Fibroblast of lung (primary cell): ENCODE measurements at regions not wholly inside any gene's neighbourhood (a gene's known extent, or its start where the extent isn't known, plus 50 kb on each side); places are given as distances from the start of the nearest gene placed in this dataset.
A peak's percentile ranks its signal among the peaks of the same experiment; 100 is the strongest.

Experiments
- DNase-seq, 2 donors: peaks; one replicate each; pipeline versions ENCODE4 v3.0.0 to v3.0.0-alpha.2; 2010; ENCODE audit warnings: low read depth in 2 of 2
- H2AFZ ChIP-seq: 2 replicates; pipeline ENCODE4 v1.5.1; 2012; ENCODE audit warnings: low read length, control low read depth, inconsistent platforms
- H3K27ac ChIP-seq: 2 replicates; pipeline ENCODE4 v1.5.1; 2011; ENCODE audit warnings: low read length, control low read depth; ENCODE audit not compliant: insufficient read depth
- H3K27me3 ChIP-seq: 2 replicates; pipeline ENCODE4 v1.5.1; 2011; ENCODE audit warnings: mild to moderate bottlenecking, low read length; ENCODE audit not compliant: control insufficient read depth, insufficient read depth
- H3K36me3 ChIP-seq: 2 replicates; pipeline ENCODE4 v1.5.1; 2011; ENCODE audit warnings: low read length; ENCODE audit not compliant: control insufficient read depth, insufficient read depth
- H3K4me1 ChIP-seq: 2 replicates; pipeline ENCODE4 v1.5.1; 2011; ENCODE audit warnings: low read length; ENCODE audit not compliant: control insufficient read depth, insufficient read depth; ENCODE audit errors: extremely low read depth
- H3K4me2 ChIP-seq: 2 replicates; pipeline ENCODE4 v1.5.1; 2011; ENCODE audit warnings: low read length, control low read depth; ENCODE audit not compliant: insufficient read depth; ENCODE audit errors: extremely low read depth
- H3K4me3 ChIP-seq, 4 experiments: fragments of 200-600 bp in 1 of 4; sonication (generic) in 1 of 4; replicated peaks in 1 of 4; 2 replicates each; pipeline ENCODE4 v1.5.1; 2011 to 2016; ENCODE audit warnings: low read length in 4 of 4, low read depth in 3 of 4, mild to moderate bottlenecking in 3 of 4, control low read depth in 2 of 4, inconsistent platforms in 1 of 4, mixed read lengths in 1 of 4; ENCODE audit not compliant: insufficient read depth in 1 of 4; ENCODE audit errors: control extremely low read depth in 1 of 4
- H3K79me2 ChIP-seq: 2 replicates; pipeline ENCODE4 v1.5.1; 2012; ENCODE audit warnings: mild to moderate bottlenecking, low read length, inconsistent platforms; ENCODE audit not compliant: control insufficient read depth, insufficient read depth
- H3K9ac ChIP-seq: 2 replicates; pipeline ENCODE4 v1.5.1; 2011; ENCODE audit warnings: mild to moderate bottlenecking, low read length, control low read depth; ENCODE audit not compliant: insufficient read depth
- H3K9me3 ChIP-seq: 2 replicates; pipeline ENCODE4 v1.5.1; 2012; ENCODE audit warnings: low read depth, low read length; ENCODE audit not compliant: control insufficient read depth, insufficient read depth
- H4K20me1 ChIP-seq: 2 replicates; pipeline ENCODE4 v1.5.1; 2011; ENCODE audit warnings: low read length; ENCODE audit not compliant: control insufficient read depth, insufficient read depth; ENCODE audit errors: extremely low read depth
- EZH2 ChIP-seq: IDR thresholded peaks from 2 replicates; pipeline ENCODE4 v1.5.1; 2012; ENCODE audit warnings: low read length, control low read depth, mild to moderate bottlenecking; ENCODE audit errors: missing control alignments
- TF ChIP-seq, protein P1 (sequence below), 2 donors: IDR thresholded peaks in 1 of 2; conservative IDR thresholded peaks in 1 of 2; 1 replicate in 1 of 2; 2 replicates in 1 of 2; pipeline ENCODE4 v1.5.1; 2011 to 2012; ENCODE audit warnings: low read length in 2 of 2, control low read depth in 1 of 2, inconsistent platforms in 1 of 2, low read depth in 1 of 2, mild to moderate bottlenecking in 1 of 2

- Histone ChIP-seq H3K4me3 (no peak overlapping the region), H3K27me3 (no peaks in the 10 kb centered on the region), H2AFZ (no peak overlapping the region), H3K4me2 (no peak overlapping the region), H3K36me3 (no peaks in the 10 kb centered on the region), H3K79me2 (no peaks in the 10 kb centered on the region), H3K9ac (no peak overlapping the region), H3K9me3 (no peaks in the 10 kb centered on the region), H3K27ac (no peak overlapping the region), H3K4me1 (no peaks in the 10 kb centered on the region), H4K20me1 (no peaks in the 10 kb centered on the region)
- DNase-seq, result no peak
- TF ChIP-seq EZH2, result no peak
- TF ChIP-seq, protein P1, sequence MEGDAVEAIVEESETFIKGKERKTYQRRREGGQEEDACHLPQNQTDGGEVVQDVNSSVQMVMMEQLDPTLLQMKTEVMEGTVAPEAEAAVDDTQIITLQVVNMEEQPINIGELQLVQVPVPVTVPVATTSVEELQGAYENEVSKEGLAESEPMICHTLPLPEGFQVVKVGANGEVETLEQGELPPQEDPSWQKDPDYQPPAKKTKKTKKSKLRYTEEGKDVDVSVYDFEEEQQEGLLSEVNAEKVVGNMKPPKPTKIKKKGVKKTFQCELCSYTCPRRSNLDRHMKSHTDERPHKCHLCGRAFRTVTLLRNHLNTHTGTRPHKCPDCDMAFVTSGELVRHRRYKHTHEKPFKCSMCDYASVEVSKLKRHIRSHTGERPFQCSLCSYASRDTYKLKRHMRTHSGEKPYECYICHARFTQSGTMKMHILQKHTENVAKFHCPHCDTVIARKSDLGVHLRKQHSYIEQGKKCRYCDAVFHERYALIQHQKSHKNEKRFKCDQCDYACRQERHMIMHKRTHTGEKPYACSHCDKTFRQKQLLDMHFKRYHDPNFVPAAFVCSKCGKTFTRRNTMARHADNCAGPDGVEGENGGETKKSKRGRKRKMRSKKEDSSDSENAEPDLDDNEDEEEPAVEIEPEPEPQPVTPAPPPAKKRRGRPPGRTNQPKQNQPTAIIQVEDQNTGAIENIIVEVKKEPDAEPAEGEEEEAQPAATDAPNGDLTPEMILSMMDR (conservative IDR thresholded peaks at IDR 0.05 in 1 of 2, IDR thresholded peaks at IDR 0.05 in 1 of 2; ENCODE audit: low read depth in 1 of 2, low read length in 2 of 2), result no peak
Observed at GRCh38 chr13:57988276-57988675, 356.7 kb downstream of the PCDH17 start.

- Histone ChIP-seq H3K9ac (no peak overlapping the region), H3K4me3 (no peak overlapping the region), H3K27ac (no peak overlapping the region), H3K9me3 (no peaks in the 10 kb centered on the region), H3K36me3 (no peaks in the 10 kb centered on the region), H3K4me2 (no peak overlapping the region), H2AFZ (no peak overlapping the region), H4K20me1 (no peaks in the 10 kb centered on the region), H3K27me3 (no peaks in the 10 kb centered on the region), H3K79me2 (no peaks in the 10 kb centered on the region), H3K4me1 (no peaks in the 10 kb centered on the region)
- no peak for TF ChIP-seq EZH2
- TF ChIP-seq, protein P1 (conservative IDR thresholded peaks at IDR 0.05 in 1 of 2, IDR thresholded peaks at IDR 0.05 in 1 of 2; ENCODE audit: low read depth in 1 of 2, low read length in 2 of 2), result no peak
- no peak for DNase-seq
Observed at GRCh38 chr13:57991041-57991440, 359.5 kb downstream of the PCDH17 start.

DNA sequence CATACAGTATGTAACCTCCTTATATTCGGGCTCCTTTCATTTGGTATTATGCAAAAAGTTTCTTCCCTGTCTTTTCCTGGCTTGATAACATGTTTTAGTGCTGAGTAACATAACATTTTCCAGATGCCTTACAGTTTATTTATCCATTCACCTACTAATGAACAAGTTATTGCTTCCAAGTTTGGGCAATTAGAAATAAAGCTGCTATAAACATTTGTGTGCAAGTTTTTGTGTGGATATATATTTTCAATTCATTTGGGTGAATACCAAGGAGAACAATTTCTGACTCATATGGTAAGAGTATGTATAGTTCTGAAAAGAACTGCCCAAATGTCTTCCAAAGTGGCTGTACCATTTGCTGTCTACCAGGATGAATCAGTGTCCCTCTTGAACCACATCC lies 360.9 kb downstream of the PCDH17 start:
- Histone ChIP-seq H2AFZ (no peak overlapping the region), H3K79me2 (no peaks in the 10 kb centered on the region), H3K9ac (no peak overlapping the region), H3K9me3 (no peaks in the 10 kb centered on the region), H3K4me3 (no peak overlapping the region), H3K4me1 (no peaks in the 10 kb centered on the region), H3K4me2 (no peak overlapping the region), H3K27me3 (no peaks in the 10 kb centered on the region), H3K36me3 (no peaks in the 10 kb centered on the region), H4K20me1 (no peaks in the 10 kb centered on the region), H3K27ac (no peak overlapping the region)
- TF ChIP-seq, protein P1 (conservative IDR thresholded peaks at IDR 0.05 in 1 of 2, IDR thresholded peaks at IDR 0.05 in 1 of 2; ENCODE audit: low read depth in 1 of 2, low read length in 2 of 2), result no peak
- TF ChIP-seq EZH2, result no peak
- DNase-seq, result peak in 1 of 2 donors; percentile 57
